A673 (cell line): ENCODE measurements at regions not wholly inside any gene's neighbourhood (a gene's known extent, or its start where the extent isn't known, plus 50 kb on each side); places are given as distances from the start of the nearest gene placed in this dataset.

Source experiments
- BruUV-seq: library from RNA; stranded (reverse); fragments of 400-500 nt; replicated peaks from 2 replicates; lab custom pipeline; 2021; lab: Mats Ljungman, UMichigan
- CTCF ChIA-PET: fragments of 300-600 bp; sonication (Branson Sonifier 250); formaldehyde crosslinking; loops from one replicate; lab custom pipeline; 2022; ENCODE audit warnings: antibody characterized with exemption; lab: Charles Lee
- POLR2A ChIA-PET: fragments of 300-600 bp; sonication (Branson Sonifier 250); formaldehyde crosslinking; loops from one replicate; lab custom pipeline; 2022; ENCODE audit warnings: antibody characterized with exemption; ENCODE audit not compliant: low non-redundant PET; lab: Charles Lee
- DNase-seq: peaks from one replicate; pipeline ENCODE4 v3.0.0-alpha.2; 2015; ENCODE audit warnings: low spot score
- H3K27ac ChIP-seq: fragments of 200-600 bp; sonication (generic); 2 replicates; pipeline ENCODE4 v1.5.1; 2016; ENCODE audit warnings: mixed run types, low read depth, mild to moderate bottlenecking, mixed read lengths, antibody characterized with exemption, low read length; ENCODE audit not compliant: poor library complexity, severe bottlenecking
- H3K27me3 ChIP-seq: fragments of 200-600 bp; sonication (generic); replicated peaks from 2 replicates; pipeline ENCODE4 v1.6.1; 2017; ENCODE audit warnings: mixed run types, low read depth, mild to moderate bottlenecking, mixed read lengths, antibody characterized with exemption, low read length; ENCODE audit not compliant: insufficient read depth, poor library complexity
- H3K36me3 ChIP-seq: fragments of 200-600 bp; sonication (generic); 2 replicates; pipeline ENCODE4 v1.6.1; 2016; ENCODE audit warnings: mixed run types, mild to moderate bottlenecking, mixed read lengths, antibody characterized with exemption, low read length; ENCODE audit not compliant: insufficient read depth, poor library complexity, severe bottlenecking
- H3K4me1 ChIP-seq: fragments of 200-600 bp; sonication (generic); 2 replicates; pipeline ENCODE4 v1.6.1; 2017; ENCODE audit warnings: mixed run types, mild to moderate bottlenecking, mixed read lengths, antibody characterized with exemption, low read length; ENCODE audit not compliant: insufficient read depth, poor library complexity, severe bottlenecking
- H3K4me3 ChIP-seq: fragments of 200-600 bp; sonication (generic); 2 replicates; pipeline ENCODE4 v1.5.1; 2016; ENCODE audit warnings: low read depth, mixed run types, mild to moderate bottlenecking, mixed read lengths, low read length; ENCODE audit not compliant: poor library complexity, severe bottlenecking
- H3K9me3 ChIP-seq: fragments of 200-600 bp; sonication (generic); 2 replicates; pipeline ENCODE4 v1.6.1; 2016; ENCODE audit warnings: mixed run types, low read depth, mild to moderate bottlenecking, mixed read lengths, antibody characterized with exemption, low read length; ENCODE audit not compliant: poor library complexity, severe bottlenecking
- EZH2 ChIP-seq: fragments of 200-600 bp; sonication (generic); IDR thresholded peaks from 2 replicates; pipeline ENCODE4 v1.6.1; 2017; ENCODE audit warnings: borderline replicate concordance, low read depth, mild to moderate bottlenecking, mixed read lengths, antibody characterized with exemption, low read length; ENCODE audit not compliant: poor library complexity, severe bottlenecking
- intact Hi-C: fragments of 100-400 bp; cut with micrococcal nuclease; formaldehyde crosslinking; loops from one replicate; pipeline ENCODE4 v1.10.0; 2022; ENCODE audit not compliant: unreplicated experiment
- TF ChIP-seq, protein P1 (sequence below): fragments of 300-800, 200-600 bp; sonication (generic); conservative IDR thresholded peaks from 2 replicates; pipeline ENCODE4 v1.5.1; 2017; ENCODE audit warnings: low read depth, mild to moderate bottlenecking, antibody characterized with exemption, low read length, moderate library complexity, mixed read lengths

DNA sequence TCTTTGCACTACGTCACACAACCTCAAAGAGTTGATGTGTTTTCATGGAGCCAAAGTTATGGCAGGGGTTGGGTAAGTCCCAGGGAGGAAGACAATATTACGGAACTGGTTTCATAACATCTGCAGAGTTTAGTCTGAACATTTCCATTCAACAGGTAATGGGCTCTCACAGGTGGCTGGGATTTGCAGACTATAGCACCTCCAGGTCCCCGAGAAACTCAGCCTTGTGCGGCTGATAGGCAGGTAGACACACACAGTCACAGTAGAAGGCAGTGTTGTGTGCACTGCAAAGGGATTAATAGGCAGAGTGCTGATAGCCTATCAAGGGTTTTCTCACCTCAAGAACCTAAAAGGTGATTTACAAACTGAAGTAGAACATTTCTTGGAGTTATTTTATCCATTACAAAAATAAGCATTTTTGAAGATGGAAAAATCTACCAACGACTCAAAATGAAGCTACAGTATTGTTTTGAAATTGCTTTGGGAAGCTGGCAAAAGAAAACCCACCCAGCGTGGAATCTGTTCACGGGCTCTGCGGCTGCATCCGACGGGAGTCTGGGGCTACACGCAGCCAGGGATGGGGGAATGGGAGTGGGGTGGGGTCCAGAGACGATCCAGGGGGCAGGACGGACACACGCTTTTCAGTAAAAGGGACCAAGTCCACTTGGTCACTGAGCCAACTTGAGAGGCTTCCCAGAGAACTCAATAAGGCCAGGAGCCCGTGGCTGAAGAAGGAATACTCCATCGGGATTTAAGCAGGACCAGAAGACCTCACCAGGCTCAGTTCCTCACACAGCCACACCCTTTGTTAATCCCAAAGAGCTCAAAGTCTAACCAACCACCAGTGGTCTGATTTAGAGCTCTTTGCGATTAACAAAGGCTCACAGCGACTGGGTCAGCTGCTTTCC, 82.9 kb downstream of the CHRNA1 start:
- ChIA-PET POLR2A (no interaction called here), CTCF (no interaction called here)
- Histone ChIP-seq H3K36me3 (no peaks in the 10 kb centered on the region), H3K27me3 (peaks cover 77% of the 10 kb centered on the region), H3K27ac (no peak overlapping the region), H3K4me1 (peaks cover 10% of the 10 kb centered on the region), H3K9me3 (no peaks in the 10 kb centered on the region), H3K4me3 (peak overlapping the region; percentile 51)
- no peak for TF ChIP-seq EZH2
- TF ChIP-seq, protein P1, sequence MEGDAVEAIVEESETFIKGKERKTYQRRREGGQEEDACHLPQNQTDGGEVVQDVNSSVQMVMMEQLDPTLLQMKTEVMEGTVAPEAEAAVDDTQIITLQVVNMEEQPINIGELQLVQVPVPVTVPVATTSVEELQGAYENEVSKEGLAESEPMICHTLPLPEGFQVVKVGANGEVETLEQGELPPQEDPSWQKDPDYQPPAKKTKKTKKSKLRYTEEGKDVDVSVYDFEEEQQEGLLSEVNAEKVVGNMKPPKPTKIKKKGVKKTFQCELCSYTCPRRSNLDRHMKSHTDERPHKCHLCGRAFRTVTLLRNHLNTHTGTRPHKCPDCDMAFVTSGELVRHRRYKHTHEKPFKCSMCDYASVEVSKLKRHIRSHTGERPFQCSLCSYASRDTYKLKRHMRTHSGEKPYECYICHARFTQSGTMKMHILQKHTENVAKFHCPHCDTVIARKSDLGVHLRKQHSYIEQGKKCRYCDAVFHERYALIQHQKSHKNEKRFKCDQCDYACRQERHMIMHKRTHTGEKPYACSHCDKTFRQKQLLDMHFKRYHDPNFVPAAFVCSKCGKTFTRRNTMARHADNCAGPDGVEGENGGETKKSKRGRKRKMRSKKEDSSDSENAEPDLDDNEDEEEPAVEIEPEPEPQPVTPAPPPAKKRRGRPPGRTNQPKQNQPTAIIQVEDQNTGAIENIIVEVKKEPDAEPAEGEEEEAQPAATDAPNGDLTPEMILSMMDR, result no peak
- no peak for DNase-seq
- intact Hi-C loops, result no loop called here
- no TSS peak for BruUV-seq

DNA sequence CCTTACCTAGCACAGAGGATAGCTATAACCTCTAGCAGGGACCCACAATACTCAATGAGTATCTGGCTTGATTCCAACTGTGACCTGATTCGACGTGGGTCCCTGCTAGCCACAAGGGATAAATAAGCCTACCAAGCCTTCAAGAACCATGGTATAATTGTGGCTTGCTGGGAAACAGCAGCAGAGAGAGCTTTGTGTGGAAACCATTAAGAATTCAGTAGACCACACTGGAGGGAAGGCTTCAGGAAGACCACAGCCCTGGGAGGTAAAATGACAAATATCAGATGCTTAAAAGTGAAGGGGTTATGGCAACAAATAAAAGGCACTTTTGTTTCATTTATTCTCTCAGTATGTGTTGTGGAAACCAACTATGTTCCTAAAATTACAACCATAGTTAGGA, 82.6 kb upstream of the WIPF1 start:
- no peak overlapping the region for H3K4me3 ChIP-seq
- no TSS peak for BruUV-seq
- intact Hi-C loops, result no loop called here
- no peak for TF ChIP-seq EZH2
- TF ChIP-seq, protein P1, result no peak
- CTCF ChIA-PET, result no interaction called here
- peaks cover 70% of the 10 kb centered on the region for H3K27me3 ChIP-seq
- POLR2A ChIA-PET, result no interaction called here
- H3K9me3 ChIP-seq, result no peaks in the 10 kb centered on the region
- peaks cover 10% of the 10 kb centered on the region for H3K4me1 ChIP-seq
- DNase-seq, result no peak
- no peak overlapping the region for H3K27ac ChIP-seq
- H3K36me3 ChIP-seq, result no peaks in the 10 kb centered on the region

DNA sequence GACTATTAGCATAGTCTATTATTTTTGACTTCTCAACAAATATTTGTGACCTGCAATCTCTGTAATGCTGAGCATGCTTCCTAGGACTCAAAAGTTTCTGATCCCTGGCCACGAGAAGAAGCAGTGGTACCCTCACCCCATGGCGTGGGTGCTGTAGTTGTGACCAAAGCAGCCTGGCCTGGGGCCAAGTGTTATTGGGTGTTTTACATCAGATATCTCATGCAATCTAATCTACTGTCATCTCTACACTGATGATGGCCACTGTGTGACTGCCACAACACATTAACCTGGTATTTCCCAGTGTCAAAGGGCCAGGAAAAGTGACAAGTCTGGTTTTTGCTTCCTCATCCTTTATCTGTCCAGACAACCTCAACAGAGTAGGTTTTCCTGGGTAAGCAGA, 80.8 kb upstream of the WIPF1 start:
- intact Hi-C loops, result no loop called here
- no peak for DNase-seq
- TF ChIP-seq EZH2, result no peak
- TF ChIP-seq, protein P1, result no peak
- BruUV-seq, result no TSS peak
- ChIA-PET CTCF (no interaction called here), POLR2A (no interaction called here)
- no peaks in the 10 kb centered on the region for H3K36me3 ChIP-seq
- H3K9me3 ChIP-seq, result no peaks in the 10 kb centered on the region
- peaks cover 10% of the 10 kb centered on the region for H3K4me1 ChIP-seq
- no peak overlapping the region for H3K27ac ChIP-seq
- H3K27me3 ChIP-seq, result peaks cover 56% of the 10 kb centered on the region
- H3K4me3 ChIP-seq, result no peak overlapping the region
